IPS-NIHi11 (cell line): ENCODE measurements at regions not wholly inside any gene's neighbourhood (a gene's known extent, or its start where the extent isn't known, plus 50 kb on each side); places are given as distances from the start of the nearest gene placed in this dataset.

Source experiments
- DNase-seq: peaks from one replicate; pipeline ENCODE4 v3.0.0; 2012; ENCODE audit warnings: mixed read lengths, low spot score

DNA sequence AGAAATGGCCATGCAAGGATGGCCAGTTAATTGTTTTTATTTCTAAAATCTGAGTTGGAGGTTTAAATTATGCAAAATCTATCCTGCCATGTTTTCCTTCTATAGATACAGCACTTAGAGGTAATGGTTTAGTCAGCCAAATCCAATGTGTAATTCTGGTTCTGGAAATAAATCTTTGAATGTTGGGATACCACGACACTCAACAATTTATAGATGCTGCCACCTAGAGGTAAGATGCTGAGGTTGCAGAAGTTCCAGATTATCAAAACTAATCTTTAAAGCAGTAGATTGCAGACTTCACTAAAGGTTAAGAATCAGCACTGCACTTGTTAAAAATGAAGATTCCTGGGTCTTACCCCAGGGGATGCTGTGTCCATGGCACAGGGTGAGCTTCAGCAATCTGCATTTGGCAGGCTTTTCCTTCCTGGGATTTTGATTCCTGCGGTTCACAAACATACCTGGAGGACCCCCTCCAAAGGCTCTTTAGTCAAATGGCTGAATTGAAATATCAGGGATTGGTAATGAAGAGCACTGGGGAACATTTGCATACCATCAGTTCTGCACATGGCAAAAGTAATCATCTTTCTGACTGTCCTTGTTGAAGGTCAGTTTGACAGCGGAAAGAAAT lies 53.4 kb upstream of the ANO4 start:
- DNase-seq, result peak; percentile 30

DNA sequence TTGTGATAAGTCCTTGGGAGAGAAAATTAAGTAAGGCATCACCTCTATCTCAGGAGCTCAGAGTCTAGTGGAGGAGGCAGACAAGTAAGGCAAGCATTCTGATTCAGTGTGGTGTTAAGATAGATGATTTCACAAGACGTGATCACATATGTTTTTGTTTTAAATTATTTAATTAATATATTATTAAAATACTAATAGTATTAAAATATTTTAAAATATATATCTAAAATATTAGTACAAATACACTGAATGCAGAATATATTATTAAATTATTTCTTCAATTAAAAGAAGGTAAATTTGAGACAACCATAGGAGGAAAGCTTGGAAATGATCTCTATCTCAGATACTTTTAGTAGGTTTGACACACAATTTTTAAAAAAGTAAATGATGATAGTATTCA lies 51.5 kb upstream of the ANO4 start:
- no peak for DNase-seq
